GOT3 (cell line): ENCODE measurements at regions not wholly inside any gene's neighbourhood (a gene's known extent, or its start where the extent isn't known, plus 50 kb on each side); places are given as distances from the start of the nearest gene placed in this dataset.

ENCODE experiments used
- DNase-seq: peaks from one replicate; lab custom pipeline; 2025; ENCODE audit warnings: mixed read lengths; lab: John Stamatoyannopoulos, UW

DNA sequence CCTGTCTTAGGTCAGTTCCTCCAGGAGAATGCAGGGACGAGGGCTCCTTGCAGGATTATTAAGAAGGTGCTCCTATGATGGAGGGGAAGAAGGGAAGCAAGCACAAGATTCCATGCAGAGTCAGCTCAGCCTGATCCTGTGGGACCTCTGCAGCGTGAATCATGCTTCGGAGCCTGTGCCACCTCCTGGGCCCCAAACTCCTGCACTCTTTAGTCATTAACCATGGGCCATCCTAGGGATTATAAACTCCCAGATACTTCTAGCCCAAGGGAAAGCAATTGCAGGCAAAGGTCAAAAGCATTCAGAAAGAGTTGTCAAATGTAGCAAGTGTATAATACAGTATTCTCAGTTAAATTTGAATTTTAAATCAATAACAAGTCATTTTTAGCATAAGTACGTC lies 208.7 kb upstream of the PMEPA1 start:
- DNase-seq: no peak

DNA sequence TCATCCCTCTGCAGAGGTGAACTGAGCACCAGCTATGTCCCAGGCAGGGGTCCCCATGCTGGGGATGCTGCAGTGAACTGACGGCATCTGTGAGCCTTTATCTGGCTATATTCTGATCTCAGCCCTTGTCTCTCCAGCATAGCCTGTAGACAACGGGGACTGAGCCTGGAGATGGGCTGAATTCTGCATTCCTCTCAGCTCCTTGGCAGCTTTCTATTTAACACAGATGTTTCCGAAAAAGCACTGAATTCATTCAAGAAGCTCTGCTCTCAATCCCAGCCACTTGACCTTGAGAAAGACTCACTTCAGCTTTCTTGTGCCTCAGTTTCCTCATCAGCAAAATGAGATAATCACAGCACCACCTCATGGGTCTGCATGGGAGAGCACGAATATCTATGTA lies 204.4 kb upstream of the PMEPA1 start:
- no peak for DNase-seq

DNA sequence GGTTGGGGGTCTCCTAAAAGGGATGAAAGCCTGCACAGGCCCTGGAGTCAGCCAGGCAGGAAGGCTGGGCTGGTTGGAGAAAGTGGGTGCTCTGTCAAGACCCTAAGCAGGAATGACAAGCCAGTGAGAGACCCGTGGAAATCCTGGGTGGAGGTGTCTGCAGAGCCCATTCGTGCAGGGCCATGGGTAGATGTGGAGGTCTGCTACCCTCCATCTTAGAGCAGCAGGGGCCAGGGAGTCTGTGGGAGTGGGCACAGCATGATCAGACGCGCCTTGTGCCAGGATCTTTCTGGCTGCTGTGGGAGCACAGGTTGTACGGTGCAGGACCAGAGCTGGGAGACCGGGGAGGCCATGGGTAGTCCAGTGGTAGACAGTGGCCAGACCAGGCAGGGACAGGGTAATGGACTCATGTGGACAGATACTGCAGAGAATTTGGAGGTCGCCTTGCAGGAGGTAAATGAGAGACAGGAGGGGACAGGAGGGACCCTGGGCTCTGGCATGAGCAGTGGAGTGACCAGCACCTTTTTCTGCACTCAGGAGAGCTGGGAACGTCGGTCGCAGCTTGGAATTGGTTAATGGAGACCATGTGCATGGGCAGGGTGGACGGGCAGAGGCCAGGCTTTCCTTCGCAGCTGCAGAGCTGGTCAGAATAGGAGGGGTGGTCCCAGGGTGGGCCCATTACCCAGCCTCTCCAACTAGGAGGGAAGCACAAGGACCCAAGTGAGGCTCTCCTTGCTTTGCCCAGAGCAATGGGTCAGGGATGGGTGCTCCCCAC lies 203.5 kb upstream of the PMEPA1 start:
- DNase-seq: no peak

DNA sequence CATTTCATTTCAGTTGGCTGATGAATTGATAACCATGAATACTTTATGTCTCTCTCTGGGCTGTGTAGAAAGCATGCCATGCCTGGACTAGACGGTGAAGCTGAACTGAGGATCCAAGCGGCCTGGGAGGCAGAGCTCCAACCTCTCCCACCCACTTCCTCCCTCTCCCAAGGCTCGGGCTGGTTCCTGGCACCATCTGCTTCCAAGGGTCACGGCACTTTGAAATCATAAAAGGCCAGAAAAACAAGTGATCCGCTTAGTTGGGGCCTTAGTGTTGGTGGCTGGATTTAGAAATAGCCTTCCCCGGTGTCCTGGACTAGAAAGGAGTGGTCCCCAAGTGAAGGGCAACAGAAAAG lies 202.4 kb upstream of the PMEPA1 start:
- DNase-seq: no peak

DNA sequence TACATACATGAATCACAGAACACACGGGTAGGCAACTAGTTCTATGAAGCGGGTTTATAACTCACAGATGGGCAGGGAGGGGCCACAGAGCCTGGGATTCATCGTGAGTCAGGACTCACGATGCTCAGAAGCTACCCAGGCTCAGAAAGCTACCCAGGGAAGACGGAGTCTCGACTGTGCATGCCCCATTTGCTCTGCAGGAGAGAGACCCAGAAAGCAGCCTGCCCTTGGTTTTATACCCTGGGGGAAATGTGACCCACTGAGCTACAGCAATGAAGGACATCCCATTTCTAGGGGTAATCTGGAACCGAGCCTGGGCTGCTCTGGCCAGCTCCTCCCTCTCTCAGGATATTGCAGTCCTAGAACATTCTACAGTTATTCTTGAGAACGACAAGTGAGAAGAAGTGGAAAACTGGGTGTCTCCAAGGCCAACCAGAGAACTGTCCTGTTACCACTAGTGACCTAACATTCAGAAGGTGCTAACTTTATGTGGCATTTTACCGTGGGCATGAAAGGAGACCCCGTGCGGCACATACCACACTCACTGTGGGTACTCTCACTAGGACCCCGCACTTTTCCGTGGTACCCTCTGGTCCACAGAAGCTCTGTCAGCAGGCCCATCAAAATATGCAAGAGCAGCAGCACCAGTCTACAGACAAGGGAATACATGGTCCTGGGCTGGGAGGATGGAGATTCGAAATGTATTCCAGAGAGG lies 201.9 kb upstream of the PMEPA1 start:
- no peak for DNase-seq

DNA sequence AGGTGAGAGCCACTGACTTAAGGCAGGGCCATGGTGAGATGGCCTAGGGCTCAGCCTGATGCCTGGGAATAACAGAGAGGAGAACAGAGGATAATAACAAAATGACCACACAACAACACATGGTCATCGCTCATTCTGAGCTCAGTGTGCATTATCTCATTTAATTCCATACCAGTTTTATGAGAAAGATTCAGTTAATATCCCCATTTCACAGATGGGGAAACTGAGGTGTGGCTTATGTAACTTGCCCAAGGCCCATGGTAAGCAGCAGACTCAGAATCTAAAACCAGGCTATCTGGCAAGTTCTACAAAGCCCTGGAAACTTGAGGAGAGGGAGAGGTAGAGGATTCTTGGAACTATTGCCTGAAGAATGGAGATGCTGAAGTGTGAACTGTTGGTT lies 200.9 kb upstream of the PMEPA1 start:
- DNase-seq: no peak

DNA sequence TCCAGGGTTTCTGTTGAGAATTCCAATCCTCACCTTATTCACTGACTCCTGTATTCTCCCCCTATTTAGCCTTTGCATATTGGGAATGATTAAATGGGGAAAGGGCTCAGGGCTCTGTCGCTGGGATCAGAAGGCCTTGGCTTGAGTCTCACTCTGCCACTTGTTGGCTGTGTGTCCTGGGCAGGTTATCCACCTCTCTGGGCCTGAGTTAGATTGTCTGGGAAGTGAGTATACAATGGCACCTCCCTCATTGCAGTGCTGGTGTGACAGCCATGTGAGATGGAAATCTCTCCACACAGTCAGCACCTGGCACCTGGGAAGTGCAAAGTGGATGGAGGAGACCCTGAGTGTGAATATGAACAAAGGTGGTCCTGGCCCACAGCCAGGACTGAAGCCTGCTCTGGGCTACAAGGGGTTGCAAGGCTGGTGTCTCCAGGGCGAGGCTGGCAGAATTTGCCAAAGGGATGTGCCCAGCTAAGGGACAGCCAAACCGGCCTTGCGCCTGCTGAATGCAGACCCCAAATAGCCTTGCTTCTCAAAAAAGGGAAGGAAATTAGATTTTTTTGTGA lies 200.0 kb upstream of the PMEPA1 start:
- DNase-seq: no peak

DNA sequence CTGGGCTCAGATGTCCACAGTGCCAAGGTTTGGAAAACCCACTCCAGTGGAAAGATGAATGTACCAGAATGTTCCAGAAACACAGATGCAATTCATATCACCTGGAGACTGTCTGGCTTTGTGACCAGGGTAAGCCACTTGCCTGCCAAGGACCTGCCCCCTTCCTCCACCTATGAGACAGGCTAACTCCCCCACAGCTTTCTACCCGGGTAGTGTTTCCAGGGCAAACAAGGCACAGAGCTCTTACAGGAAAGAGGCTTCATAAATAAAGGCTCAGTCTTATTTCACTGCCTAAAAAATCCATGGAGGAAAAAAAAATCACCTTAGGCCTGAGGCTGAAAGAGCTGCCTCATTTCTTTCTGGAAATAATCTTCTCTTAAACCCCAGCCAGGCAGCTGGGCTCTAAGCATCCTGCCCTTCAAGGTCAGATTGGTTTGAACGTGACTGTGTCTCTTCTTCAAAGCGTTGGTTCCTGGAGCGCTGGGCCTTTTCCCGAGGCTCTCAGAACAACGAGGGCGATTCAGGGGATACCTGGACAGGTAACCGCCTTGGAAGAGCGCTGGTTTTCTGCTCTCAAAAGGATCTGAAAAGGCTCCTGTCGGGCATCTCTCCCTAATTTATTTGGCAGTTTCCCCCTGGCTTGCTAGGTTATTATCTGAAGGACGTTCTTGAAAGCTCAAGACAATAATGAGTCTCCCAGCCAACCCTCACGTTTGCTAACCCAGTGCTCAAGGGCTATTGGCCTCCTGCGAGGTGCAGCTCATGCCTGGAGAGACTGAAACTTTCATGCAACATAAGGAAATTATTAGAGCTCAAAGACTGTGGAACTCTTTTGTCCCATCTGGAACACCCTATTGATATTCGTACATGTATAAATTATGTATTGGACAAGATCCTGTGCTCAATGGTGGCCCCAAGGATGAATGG lies 199.2 kb upstream of the PMEPA1 start:
- DNase-seq: no peak

DNA sequence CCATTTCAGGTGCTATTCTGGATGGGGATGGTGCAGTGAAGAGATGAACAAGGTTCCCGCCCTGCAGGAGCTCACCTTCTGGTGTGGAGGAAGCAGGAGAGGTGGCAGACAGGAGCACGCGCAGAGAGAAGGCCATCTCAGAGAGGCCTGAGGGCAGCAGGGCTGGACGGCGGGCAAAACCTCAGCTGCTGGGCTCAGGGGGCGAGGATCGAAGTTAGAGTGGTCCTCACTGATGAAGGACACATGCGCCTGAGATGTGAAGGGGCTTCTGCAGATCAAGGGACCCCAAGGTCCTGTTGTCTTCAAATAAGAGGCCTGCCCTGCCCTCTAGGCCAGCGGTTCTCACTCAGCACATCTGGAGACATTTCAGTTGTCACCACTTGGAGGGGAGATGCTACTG lies 198.4 kb upstream of the PMEPA1 start:
- no peak for DNase-seq

DNA sequence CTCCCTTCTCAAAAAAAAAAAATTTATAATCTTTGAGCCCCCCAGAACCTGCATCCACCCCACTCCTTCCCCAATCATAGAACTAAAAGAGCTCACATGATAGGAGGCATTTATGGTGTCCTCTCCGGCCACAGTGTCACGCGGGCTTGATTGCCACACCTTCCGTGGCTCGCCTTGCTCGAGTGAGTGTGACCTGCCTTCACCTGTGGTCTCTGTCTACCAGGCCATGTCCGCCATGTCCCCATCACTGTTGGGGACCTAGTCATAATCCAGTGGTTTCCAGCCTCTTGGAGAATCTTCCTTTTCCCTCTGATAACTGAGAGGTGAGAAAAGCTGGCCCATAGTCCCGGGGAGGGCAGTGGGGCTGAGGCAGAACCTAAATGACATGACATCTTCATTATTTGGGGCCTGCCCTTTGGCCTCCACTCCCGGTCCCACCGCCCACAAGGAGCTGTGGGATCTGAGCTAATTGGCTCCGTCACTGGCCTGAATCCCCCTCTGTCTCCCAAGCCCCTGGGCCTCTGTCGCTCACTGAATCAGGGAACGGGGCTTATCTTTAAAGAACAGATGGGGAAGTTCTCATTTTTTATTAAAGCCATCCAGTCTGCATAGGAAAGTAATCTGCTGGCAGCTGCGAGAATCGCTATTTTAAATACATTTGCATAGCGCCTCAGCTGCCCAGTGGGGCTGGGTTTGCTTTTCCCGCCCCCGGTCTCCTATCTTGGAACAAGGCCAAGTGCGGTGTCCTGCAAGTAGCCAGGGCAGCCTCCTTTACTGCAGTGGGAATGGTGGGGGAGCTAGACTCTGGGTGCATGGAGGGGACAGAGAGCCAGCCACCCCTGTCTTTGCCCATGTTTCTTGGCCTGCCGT lies 197.6 kb upstream of the PMEPA1 start:
- DNase-seq: no peak

DNA sequence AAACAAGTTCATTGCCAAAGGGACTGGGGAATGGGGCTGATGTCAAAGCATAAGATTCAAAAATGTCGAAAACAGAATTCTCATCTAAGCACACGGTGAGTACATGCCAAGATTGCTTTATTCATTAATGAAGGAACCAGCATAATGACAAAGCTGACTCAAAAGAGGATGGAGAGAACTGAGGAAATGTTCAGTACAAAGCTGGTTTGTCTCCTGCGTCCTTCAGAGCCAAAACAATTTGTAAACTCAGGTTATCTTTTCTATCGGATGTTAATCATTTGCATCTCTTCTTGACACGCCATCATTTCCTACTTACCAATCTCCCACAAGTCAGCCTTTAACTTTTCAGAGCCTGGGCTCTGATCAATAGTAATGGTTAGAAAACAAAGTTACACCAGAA lies 195.6 kb upstream of the PMEPA1 start:
- DNase-seq: no peak

DNA sequence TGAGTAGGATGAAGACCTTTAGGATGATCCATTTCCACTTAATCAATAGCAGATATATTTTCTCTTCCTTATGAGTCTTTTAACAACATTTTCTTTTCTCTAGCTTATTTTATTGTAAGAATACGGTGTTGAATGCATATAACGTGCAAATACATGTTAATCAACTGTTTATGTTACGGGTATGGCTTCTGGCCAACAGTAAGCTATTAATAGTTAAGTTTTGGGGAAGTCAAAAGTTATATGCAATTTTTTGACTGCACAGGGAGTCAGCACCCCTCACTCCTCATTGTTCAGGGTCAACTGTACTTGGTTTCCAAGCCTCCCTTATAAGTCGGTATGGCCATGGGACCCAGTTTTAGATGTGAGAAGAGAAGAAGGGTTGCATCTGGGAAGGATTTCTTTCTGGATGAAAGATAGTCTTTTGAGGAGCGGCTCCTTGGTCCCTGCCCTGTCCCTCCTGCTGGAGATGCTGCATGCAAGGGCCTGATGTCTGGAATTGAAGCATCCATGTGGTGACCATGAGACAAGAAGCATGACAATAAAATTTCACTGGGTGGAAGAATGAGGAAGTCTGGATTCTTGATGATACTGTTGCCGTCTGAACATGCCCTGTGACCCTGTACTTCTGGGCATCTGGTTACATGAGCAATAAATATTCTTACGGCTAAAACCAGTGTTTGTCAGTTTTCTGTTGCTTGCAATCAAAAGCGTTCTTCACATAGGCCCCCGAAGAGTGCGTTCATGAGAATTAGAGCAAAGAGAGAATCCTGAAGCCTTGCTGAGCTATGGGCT lies 194.7 kb upstream of the PMEPA1 start:
- no peak for DNase-seq

DNA sequence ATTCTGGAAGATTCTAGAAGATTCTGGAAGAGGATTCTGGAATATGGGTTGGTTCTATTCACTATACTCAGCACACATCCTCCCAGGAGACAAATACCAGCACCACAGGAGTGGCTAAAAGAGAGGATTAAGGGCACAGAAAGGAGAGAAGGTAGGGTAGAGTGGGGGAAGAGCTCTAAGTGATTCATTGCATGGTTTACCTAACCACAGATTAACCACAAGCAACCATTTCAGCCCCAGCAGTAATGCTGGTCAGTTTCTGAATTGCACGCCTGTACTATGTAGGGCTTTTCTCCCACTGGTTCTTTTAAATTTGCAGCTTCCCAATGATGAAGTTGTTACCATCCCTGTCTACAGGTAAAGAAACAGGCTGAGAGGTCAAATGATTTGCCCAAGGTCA lies 192.7 kb upstream of the PMEPA1 start:
- DNase-seq: no peak

DNA sequence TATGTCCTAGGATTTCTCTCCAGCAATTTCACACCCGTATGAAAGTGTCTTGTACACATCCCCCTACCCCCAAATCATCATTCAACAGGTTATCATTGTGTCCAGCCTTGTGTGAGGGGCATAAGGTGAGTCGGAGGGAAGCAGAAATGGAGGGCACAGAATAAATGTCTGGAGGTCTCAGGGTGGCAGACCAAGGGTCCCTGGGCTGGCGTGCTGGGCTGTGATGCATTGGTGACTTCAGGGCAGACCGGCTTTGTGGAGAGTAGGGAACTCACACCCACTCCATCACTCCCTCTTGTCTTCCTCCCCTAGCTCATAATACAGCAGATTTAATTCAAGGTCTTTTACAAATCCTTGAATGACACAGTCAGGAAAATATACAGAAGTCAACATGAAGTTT lies 191.7 kb upstream of the PMEPA1 start:
- no peak for DNase-seq

DNA sequence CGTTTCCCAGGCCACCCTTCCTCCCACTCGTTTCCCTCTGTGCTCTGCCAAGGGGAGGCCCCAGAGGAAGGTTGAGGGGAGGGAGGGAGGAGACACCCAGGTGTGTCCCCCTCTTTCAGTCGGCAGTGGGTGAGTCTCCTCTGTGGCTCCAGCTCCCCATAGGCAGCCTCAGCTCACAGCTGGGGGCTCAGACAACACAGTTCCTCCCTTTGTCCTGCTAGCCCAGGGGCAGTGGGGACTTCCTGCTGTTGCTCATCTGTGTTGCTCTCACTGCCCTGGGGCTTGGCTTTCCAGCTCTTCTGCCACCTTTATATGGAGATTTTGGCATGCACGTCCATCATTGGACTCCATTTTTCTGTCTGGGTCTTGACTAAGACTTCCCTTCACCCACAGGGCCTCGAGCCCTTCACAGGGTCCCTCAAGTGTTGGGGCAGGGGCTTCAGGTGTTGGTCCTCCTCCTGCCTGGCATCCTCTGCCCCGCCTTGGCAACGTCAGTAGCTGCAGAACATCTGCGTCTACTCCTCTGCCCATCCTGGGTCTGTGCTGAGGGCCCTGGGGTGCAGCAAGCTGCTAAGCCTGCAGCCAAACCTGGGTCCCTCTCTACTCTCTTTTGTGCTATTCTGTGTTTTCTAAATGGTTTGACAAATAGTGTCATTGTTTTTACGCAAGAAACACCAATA lies 190.6 kb upstream of the PMEPA1 start:
- DNase-seq: no peak

DNA sequence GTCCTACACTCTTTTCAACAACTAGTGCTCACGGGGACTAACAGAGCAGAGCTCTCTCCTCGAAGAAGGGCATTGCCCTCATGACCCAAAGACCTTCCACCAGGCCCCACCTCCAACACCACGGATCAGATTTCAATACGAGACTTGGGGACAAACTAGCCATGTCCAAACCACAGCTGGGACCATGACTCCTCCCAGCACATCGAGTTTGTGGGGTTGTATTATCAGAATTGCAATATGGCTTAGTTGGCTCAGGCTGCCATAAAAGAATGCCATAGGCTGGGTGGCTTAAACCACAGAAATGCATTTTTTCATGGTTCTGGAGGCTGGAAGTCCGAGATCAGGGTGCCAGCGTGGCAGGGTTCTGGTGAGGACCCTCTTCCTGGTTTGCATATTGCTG lies 189.7 kb upstream of the PMEPA1 start:
- DNase-seq: no peak

DNA sequence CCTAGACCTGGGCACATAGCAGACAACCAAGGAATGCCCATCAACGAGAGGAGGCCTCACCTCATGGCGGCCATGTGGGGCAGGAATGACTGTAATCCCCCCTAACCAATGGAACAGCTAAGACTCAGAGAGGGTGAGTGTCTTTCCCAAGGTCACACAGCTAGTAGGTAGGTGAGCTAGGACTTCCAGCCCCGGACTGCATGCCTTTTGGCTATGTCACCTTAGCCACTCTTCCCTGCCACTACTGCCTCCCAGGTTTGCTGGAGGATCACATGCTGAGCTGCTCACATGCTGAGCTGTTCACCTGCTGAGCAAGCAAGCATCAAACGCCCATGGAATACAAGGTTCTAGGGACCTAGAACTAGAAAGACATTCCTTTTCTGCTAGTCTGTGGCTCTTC lies 188.5 kb upstream of the PMEPA1 start:
- no peak for DNase-seq

DNA sequence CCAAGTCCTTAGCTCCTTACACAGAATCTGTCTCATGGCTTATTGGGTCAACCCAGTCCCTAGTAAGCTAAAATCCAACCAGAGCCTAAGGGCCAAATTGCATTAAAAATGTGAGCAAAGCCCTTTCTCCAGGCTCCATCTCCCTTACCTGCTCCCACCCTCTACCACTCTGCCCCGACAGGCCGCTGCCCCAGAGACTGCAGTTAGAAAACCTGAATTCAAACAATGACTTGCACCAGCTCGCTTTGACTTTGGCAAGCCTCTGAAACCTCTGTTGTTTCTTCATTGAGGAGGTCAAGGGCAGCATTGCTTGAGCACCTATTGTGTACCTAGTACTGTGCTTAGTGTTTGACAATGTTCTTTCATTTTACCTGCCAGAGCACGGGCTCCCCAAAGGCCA lies 188.1 kb upstream of the PMEPA1 start:
- no peak for DNase-seq

DNA sequence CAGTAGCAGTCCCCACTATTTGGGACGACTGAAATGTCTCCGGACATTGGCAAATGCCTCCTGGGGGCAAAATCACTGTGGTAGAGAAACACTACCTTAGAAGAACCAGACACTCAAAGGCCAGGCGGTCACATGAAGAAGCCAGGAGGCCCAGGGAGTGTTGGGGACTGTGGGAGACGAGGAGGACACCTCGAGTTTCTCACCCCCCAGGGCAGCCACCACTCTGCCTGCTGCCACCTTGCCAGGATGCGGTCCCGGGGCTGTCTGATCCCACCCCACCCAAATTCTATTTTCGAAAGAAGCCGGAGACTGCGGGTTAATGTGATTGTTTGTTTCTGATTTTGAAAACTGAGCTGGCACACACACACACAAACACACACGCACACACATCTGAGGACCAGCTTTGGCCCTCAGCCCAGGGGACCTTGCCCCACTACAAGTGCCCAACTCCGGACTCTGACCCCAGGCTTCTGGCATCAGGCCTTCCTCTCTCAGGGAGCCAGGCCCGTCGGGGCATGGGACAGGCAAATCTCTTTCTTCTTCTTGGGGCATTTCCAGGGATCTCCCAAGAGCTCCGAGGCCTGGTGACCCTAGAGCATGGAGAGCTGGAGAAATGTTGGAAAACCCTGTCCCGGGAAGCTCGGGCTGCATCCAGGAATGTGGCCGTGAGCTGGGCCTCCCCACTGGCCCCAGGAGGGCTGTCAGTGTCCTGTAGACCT lies 187.5 kb upstream of the PMEPA1 start:
- DNase-seq: no peak
